HepG2 (cell line): ENCODE measurements at regions not wholly inside any gene's neighbourhood (a gene's known extent, or its start where the extent isn't known, plus 50 kb on each side); places are given as distances from the start of the nearest gene placed in this dataset.

ENCODE experiments used
- ATAC-seq: fragments of 200-7000 bp; cut with Tn5 transposase; 3 replicates; pipeline ENCODE4 v1.9.1; 2020; ENCODE audit warnings: mild to moderate bottlenecking, moderate library complexity
- BruUV-seq: library from RNA; stranded (reverse); fragments of 400-500 nt; replicated peaks from 2 replicates; lab custom pipeline; 2021; lab: Mats Ljungman, UMichigan
- CTCF ChIA-PET: fragments of 300-600 bp; formaldehyde crosslinking; extraction: SDS; loops from one replicate; lab custom pipeline; 2021; ENCODE audit warnings: low total read pairs, inconsistent platforms, low intra/inter-chr PET ratio; lab: Yijun Ruan, JAX
- POLR2A ChIA-PET: fragments of 350-600 bp; sonication (Branson Sonifier 250); formaldehyde crosslinking; loops from one replicate; lab custom pipeline; 2020; ENCODE audit warnings: antibody characterized with exemption, inconsistent platforms; lab: Yijun Ruan, JAX
- DNase-seq: peaks from one replicate; pipeline ENCODE4 v3.0.0-alpha.2; 2015; ENCODE audit warnings: low spot score
- FAIRE-seq: peaks from 3 replicates; lab custom pipeline; 2011; peaks lifted over from hg19 to GRCh38; lab: Jason Lieb, UNC
- H2AFZ ChIP-seq: one replicate; pipeline ENCODE4 v1.6.1; 2011; ENCODE audit warnings: low read length, inconsistent platforms
- H3K27ac ChIP-seq: fragments of 300-600 bp; 3 replicates; pipeline ENCODE4 v1.8.0; 2011; ENCODE audit warnings: mixed run types, mild to moderate bottlenecking, mixed read lengths, low read length, inconsistent platforms; ENCODE audit not compliant: insufficient read depth; ENCODE audit errors: extremely low read length
- H3K27me3 ChIP-seq, 2 experiments: fragments of 200-600 bp in 1 of 2; 2 replicates in 1 of 2; 3 replicates in 1 of 2; pipeline versions ENCODE4 v1.6.0 to v1.8.0; 2011; ENCODE audit warnings: low read length in 2 of 2, mild to moderate bottlenecking in 2 of 2, moderate library complexity in 2 of 2, inconsistent platforms in 1 of 2; ENCODE audit not compliant: insufficient read depth in 2 of 2, control insufficient read depth in 1 of 2
- H3K36me3 ChIP-seq, 2 experiments: fragments of 200-600 bp in 1 of 2; replicated peaks in 1 of 2; 2 replicates in 1 of 2; 3 replicates in 1 of 2; pipeline versions ENCODE4 v1.5.1 to v1.8.0; 2011; ENCODE audit warnings: low read length in 2 of 2, inconsistent platforms in 1 of 2; ENCODE audit not compliant: insufficient read depth in 2 of 2, control insufficient read depth in 1 of 2
- H3K4me1 ChIP-seq: 2 replicates; pipeline ENCODE4 v1.5.1; 2012; ENCODE audit warnings: low read length, inconsistent platforms; ENCODE audit not compliant: insufficient read depth
- H3K4me2 ChIP-seq: 2 replicates; pipeline ENCODE4 v1.6.0; 2011; ENCODE audit warnings: low read depth, low read length, inconsistent platforms
- H3K4me3 ChIP-seq, 3 experiments: fragments of 200-600 bp in 1 of 3; sonication (generic), shearing (Covaris generic) in 1 of 3; replicated peaks in 1 of 3; 2 replicates each; pipeline ENCODE4 v1.5.1; 2011 to 2016; ENCODE audit warnings: low read length in 3 of 3, inconsistent platforms in 2 of 3, low read depth in 2 of 3, mild to moderate bottlenecking in 2 of 3, control low read depth in 1 of 3, mixed read lengths in 1 of 3; ENCODE audit not compliant: insufficient read depth in 1 of 3
- H3K79me2 ChIP-seq: one replicate; pipeline ENCODE4 v1.6.1; 2011; ENCODE audit warnings: low read length, inconsistent platforms; ENCODE audit not compliant: insufficient read depth
- H3K9ac ChIP-seq: 2 replicates; pipeline ENCODE4 v1.6.0; 2011; ENCODE audit warnings: mild to moderate bottlenecking, low read depth, low read length, inconsistent platforms; ENCODE audit not compliant: insufficient read depth
- H3K9me3 ChIP-seq: 2 replicates; pipeline ENCODE4 v1.5.1; 2012; ENCODE audit warnings: mild to moderate bottlenecking, low read length
- H4K20me1 ChIP-seq: 2 replicates; pipeline ENCODE4 v1.6.0; 2011; ENCODE audit warnings: inconsistent platforms, mild to moderate bottlenecking, low read length, moderate library complexity; ENCODE audit not compliant: insufficient read depth
- DR1 ChIP-seq: sonication (generic); formaldehyde crosslinking; IDR thresholded peaks from 2 replicates; pipeline ENCODE4 v1.8.0; 2021; ENCODE audit warnings: mild to moderate bottlenecking, missing genetic modification reagents, inconsistent platforms
- GMEB2 ChIP-seq: IDR thresholded peaks from 2 replicates; pipeline ENCODE4 v1.6.1; 2016; ENCODE audit warnings: missing biosample characterization, missing genetic modification reagents, low read depth
- KDM3A ChIP-seq: IDR thresholded peaks from 2 replicates; pipeline ENCODE4 v1.6.1; 2018; ENCODE audit warnings: low read depth, missing compliant biosample characterization
- KLF12 ChIP-seq: sonication (generic); formaldehyde crosslinking; IDR thresholded peaks from 2 replicates; pipeline ENCODE4 v1.4.0; 2020; ENCODE audit warnings: missing genetic modification reagents, borderline replicate concordance
- KMT2A ChIP-seq: sonication (generic); formaldehyde crosslinking; IDR thresholded peaks from 2 replicates; pipeline ENCODE4 v1.4.0; 2020; ENCODE audit warnings: missing genetic modification reagents
- MIER3 ChIP-seq: IDR thresholded peaks from 2 replicates; pipeline ENCODE4 v1.6.1; 2016; ENCODE audit warnings: missing compliant biosample characterization, borderline replicate concordance
- PRPF4 ChIP-seq: fragments of 200-400 bp; formaldehyde crosslinking; IDR thresholded peaks from 2 replicates; pipeline ENCODE4 v1.6.1; 2016; ENCODE audit warnings: low read length, low read depth; ENCODE audit not compliant: poor library complexity, severe bottlenecking
- RELA ChIP-seq: sonication (generic); formaldehyde crosslinking; IDR thresholded peaks from 2 replicates; pipeline ENCODE4 v1.4.0; 2020; ENCODE audit warnings: missing genetic modification reagents
- SOX13 ChIP-seq, 3 experiments: fragments of 450-650 bp in 1 of 3; sonication (generic) in 1 of 3; formaldehyde crosslinking in 1 of 3; IDR thresholded peaks in 2 of 3; conservative IDR thresholded peaks in 1 of 3; 2 replicates each; pipeline versions ENCODE4 v1.5.0 to v1.6.1; 2016 to 2020; ENCODE audit warnings: antibody characterized with exemption in 1 of 3, mild to moderate bottlenecking in 1 of 3, missing compliant biosample characterization in 1 of 3, missing genetic modification reagents in 1 of 3, moderate library complexity in 1 of 3
- XBP1 ChIP-seq: sonication (generic); formaldehyde crosslinking; IDR thresholded peaks from 2 replicates; pipeline ENCODE4 v1.5.0; 2020; ENCODE audit warnings: missing genetic modification reagents
- ZFAT ChIP-seq: sonication (generic); formaldehyde crosslinking; conservative IDR thresholded peaks from 2 replicates; pipeline ENCODE4 v1.8.1; 2023; ENCODE audit warnings: missing genetic modification reagents, inconsistent platforms
- ZFP36L2 ChIP-seq: sonication (generic); formaldehyde crosslinking; IDR thresholded peaks from 2 replicates; pipeline ENCODE4 v1.4.0; 2020; ENCODE audit warnings: missing genetic modification reagents
- ZNF234 ChIP-seq: sonication (generic); formaldehyde crosslinking; conservative IDR thresholded peaks from 2 replicates; pipeline ENCODE4 v1.5.1; 2020; ENCODE audit warnings: mild to moderate bottlenecking, missing genetic modification reagents
- ZNF274 ChIP-seq: sonication (generic); formaldehyde crosslinking; IDR thresholded peaks from 2 replicates; pipeline ENCODE4 v1.5.1; 2020; ENCODE audit warnings: mild to moderate bottlenecking, missing genetic modification reagents
- WGBS: methylation state at CpG from one replicate; pipeline ENCODE4 v1.1.6; 2017; ENCODE audit warnings: low lambda C conversion rate; 5-methylcytosine and 5-hydroxymethylcytosine counted together
- in situ Hi-C: cut with HindIII; loops from 2 replicates; pipeline ENCODE4 v1.10.0; 2017; ENCODE audit warnings: low pct_unique_long_range_greater_than_20kb; ENCODE audit not compliant: extremely low pct_ligation_motif_present
- intact Hi-C: fragments of 100-400 bp; cut with micrococcal nuclease; formaldehyde crosslinking; loops from one replicate; pipeline ENCODE4 v1.10.0; 2022; ENCODE audit not compliant: unreplicated experiment
- TF ChIP-seq, protein P1 (sequence below): sonication (generic); formaldehyde crosslinking; IDR thresholded peaks from 2 replicates; pipeline ENCODE4 v1.4.0; 2020; ENCODE audit warnings: mild to moderate bottlenecking, missing genetic modification reagents
- TF ChIP-seq, protein P2 (sequence below): sonication (generic); formaldehyde crosslinking; IDR thresholded peaks from 2 replicates; pipeline ENCODE4 v1.8.0; 2023; ENCODE audit warnings: mild to moderate bottlenecking, missing genetic modification reagents
- TF ChIP-seq, protein P3 (sequence below): IDR thresholded peaks from 2 replicates; pipeline ENCODE4 v1.6.1; 2016; ENCODE audit warnings: low read depth, control low read depth

DNA sequence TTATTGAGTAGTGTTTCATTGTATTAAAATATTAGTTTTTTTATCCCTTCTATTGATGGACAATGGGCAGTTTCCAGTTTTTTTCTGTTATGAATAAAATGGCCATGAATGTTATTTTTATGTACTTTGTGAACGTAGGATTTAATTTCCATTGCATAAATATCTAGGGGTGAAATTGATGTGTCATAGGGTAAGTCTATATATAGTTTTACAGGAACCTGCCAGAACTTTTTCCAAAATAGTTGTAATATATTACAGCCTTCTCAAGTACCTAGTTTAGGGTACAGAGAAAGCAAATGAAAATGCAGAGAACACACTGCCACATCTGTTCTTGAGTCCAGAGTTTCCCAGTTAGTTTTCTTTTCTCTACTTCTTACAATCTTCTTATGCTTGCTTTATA lies 378.6 kb downstream of the MEIS1 start:
- TF ChIP-seq DR1 (CRISPR knock-in tag), result no peak
- TF ChIP-seq MIER3 (CRISPR knock-in tag), result no peak
- TF ChIP-seq ZFP36L2 (CRISPR knock-in tag), result no peak
- TF ChIP-seq KLF12 (CRISPR knock-in tag), result no peak
- no peak for TF ChIP-seq KDM3A (CRISPR knock-in tag)
- no peak for TF ChIP-seq GMEB2
- TF ChIP-seq, protein P1, sequence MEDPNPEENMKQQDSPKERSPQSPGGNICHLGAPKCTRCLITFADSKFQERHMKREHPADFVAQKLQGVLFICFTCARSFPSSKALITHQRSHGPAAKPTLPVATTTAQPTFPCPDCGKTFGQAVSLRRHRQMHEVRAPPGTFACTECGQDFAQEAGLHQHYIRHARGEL (CRISPR knock-in tag), result no peak
- Histone ChIP-seq H2AFZ (no peak overlapping the region), H3K27me3 (no peaks in the 10 kb centered on the region), H3K4me1 (no peaks in the 10 kb centered on the region), H3K9me3 (no peaks in the 10 kb centered on the region), H3K27ac (no peak overlapping the region), H3K9ac (no peak overlapping the region), H3K4me2 (no peak overlapping the region), H3K36me3 (no peaks in the 10 kb centered on the region), H4K20me1 (no peaks in the 10 kb centered on the region), H3K79me2 (no peaks in the 10 kb centered on the region), H3K4me3 (no peak overlapping the region)
- no peak for ATAC-seq
- no peak for DNase-seq
- BruUV-seq, result no TSS peak
- no peak for FAIRE-seq
- WGBS, result 0% methylated on average over 1 of the region's 1 CpG
- intact Hi-C loops, result no loop called here
- ChIA-PET CTCF (no interaction called here), POLR2A (no interaction called here)
- in situ Hi-C loops, result no loop called here

DNA sequence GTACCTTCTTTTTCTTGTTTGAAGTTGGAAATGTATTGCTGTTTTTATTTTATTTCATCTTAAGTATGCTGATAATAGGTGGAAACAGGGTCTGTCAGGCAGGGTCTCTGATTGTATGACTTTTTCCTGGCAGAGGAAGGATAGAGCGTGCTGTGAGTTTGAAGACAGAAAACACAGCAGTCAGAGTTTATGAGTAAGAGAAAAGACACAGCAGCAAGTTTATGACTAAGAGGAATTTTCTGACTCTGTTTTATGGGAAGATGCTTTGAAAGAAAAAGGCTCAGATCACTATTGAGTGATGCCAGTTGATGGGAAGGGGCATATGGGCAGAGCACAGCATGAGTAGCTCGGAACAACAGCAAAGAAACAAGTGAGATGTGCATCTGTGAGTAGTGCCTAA lies 379.1 kb downstream of the MEIS1 start:
- Histone ChIP-seq H3K27ac (no peak overlapping the region), H4K20me1 (no peaks in the 10 kb centered on the region), H3K4me1 (no peaks in the 10 kb centered on the region), H3K79me2 (no peaks in the 10 kb centered on the region), H3K4me3 (no peak overlapping the region), H3K27me3 (no peaks in the 10 kb centered on the region), H3K9ac (no peak overlapping the region), H3K4me2 (no peak overlapping the region), H2AFZ (no peak overlapping the region), H3K36me3 (no peaks in the 10 kb centered on the region), H3K9me3 (peaks cover under 1% of the 10 kb centered on the region; the same call in 1 of the 2 replicates)
- ChIA-PET CTCF (no interaction called here), POLR2A (no interaction called here)
- ATAC-seq (no peak), FAIRE-seq (no peak), DNase-seq (no peak)
- in situ Hi-C loops (no loop called here), intact Hi-C loops (no loop called here)
- 3% methylated on average over 2 of the region's 2 CpGs for WGBS
- BruUV-seq, result no TSS peak
- no peak for TF ChIP-seq ZFAT (CRISPR knock-in tag)
- TF ChIP-seq SOX13 (IDR thresholded peaks at IDR 0.05), result no peak
- TF ChIP-seq SOX13 (CRISPR knock-in tag; conservative IDR thresholded peaks at IDR 0.05 in 1 of 2, IDR thresholded peaks at IDR 0.05 in 1 of 2), result no peak
- TF ChIP-seq XBP1 (CRISPR knock-in tag), result no peak
- TF ChIP-seq RELA (CRISPR knock-in tag), result no peak
- TF ChIP-seq KMT2A (CRISPR knock-in tag), result no peak
- no peak for TF ChIP-seq PRPF4
- TF ChIP-seq ZNF274 (CRISPR knock-in tag), result no peak
- TF ChIP-seq ZNF234 (CRISPR knock-in tag), result no peak
- TF ChIP-seq, protein P2, sequence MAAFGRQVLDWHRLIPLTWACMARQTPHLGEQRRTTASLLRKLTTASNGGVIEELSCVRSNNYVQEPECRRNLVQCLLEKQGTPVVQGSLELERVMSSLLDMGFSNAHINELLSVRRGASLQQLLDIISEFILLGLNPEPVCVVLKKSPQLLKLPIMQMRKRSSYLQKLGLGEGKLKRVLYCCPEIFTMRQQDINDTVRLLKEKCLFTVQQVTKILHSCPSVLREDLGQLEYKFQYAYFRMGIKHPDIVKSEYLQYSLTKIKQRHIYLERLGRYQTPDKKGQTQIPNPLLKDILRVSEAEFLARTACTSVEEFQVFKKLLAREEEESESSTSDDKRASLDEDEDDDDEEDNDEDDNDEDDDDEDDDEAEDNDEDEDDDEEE, result no peak
- TF ChIP-seq, protein P3, sequence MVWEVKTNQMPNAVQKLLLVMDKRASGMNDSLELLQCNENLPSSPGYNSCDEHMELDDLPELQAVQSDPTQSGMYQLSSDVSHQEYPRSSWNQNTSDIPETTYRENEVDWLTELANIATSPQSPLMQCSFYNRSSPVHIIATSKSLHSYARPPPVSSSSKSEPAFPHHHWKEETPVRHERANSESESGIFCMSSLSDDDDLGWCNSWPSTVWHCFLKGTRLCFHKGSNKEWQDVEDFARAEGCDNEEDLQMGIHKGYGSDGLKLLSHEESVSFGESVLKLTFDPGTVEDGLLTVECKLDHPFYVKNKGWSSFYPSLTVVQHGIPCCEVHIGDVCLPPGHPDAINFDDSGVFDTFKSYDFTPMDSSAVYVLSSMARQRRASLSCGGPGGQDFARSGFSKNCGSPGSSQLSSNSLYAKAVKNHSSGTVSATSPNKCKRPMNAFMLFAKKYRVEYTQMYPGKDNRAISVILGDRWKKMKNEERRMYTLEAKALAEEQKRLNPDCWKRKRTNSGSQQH (CRISPR knock-in tag), result no peak
